PFSK-1 (cell line): ENCODE measurements at regions not wholly inside any gene's neighbourhood (a gene's known extent, or its start where the extent isn't known, plus 50 kb on each side); places are given as distances from the start of the nearest gene placed in this dataset.

Experiments used
- FOXP2 ChIP-seq: optimal IDR thresholded peaks from 2 replicates; pipeline ENCODE3; 2011; ENCODE audit warnings: borderline replicate concordance, control low read depth, inconsistent platforms; ENCODE audit not compliant: insufficient read depth; ENCODE audit errors: extremely low read length, extremely low read depth
- POLR2AphosphoS5 ChIP-seq: IDR thresholded peaks from 2 replicates; pipeline ENCODE4 v1.6.1; 2012; ENCODE audit warnings: low read depth, mild to moderate bottlenecking, control low read depth, low read length, moderate library complexity
- REST ChIP-seq, 2 experiments: IDR thresholded peaks; 2 replicates each; pipeline versions ENCODE4 v1.6.1 to v1.8.0; 2011 to 2012; ENCODE audit warnings: low read depth in 2 of 2, low read length in 2 of 2, control low read depth in 1 of 2, inconsistent platforms in 1 of 2, mild to moderate bottlenecking in 1 of 2, moderate library complexity in 1 of 2; ENCODE audit not compliant: insufficient read depth in 1 of 2
- SIN3A ChIP-seq: IDR thresholded peaks from 2 replicates; pipeline ENCODE4 v1.6.1; 2012; ENCODE audit warnings: mild to moderate bottlenecking, low read length, moderate library complexity, borderline replicate concordance; ENCODE audit not compliant: insufficient read depth
- TAF1 ChIP-seq: IDR thresholded peaks from 2 replicates; pipeline ENCODE4 v1.6.1; 2012; ENCODE audit warnings: low read length, control low read depth, borderline replicate concordance; ENCODE audit not compliant: insufficient read depth

DNA sequence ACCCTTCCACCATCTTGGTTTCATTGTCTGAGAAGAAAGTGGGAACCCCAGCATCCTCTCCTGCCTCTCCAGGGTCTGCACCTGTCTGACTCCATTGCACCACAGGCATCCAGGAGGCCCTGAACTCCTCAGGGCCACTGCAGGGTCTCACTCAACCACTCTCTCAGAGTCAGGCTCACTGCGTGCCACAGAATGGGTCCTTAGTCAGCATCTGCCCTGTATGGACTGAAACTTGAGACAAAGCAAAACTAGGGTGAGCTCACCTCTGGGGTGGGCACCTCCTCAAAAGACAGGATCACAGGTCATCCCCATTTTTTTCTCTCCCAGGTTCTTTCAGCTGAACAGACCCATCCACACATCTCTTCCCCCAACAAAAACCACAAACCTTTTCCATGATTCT lies 59.2 kb upstream of the CPEB4 start:
- no peak for TF ChIP-seq REST (IDR thresholded peaks at IDR 0.05; ENCODE audit: insufficient read depth in 1 of 2, low read depth in 2 of 2, low read length in 2 of 2)
- TF ChIP-seq SIN3A = no peak

- TF ChIP-seq TAF1 (no peak), FOXP2 (peak; percentile 59)
These were observed 58.3 kb upstream of the CPEB4 start for GRCh38 chr5:173829826-173830225.

GRCh38 chr5:173830421-173830820 lies 57.7 kb upstream of the CPEB4 start:
- TF ChIP-seq FOXP2 = no peak
- TF ChIP-seq SIN3A = no peak
- TF ChIP-seq TAF1 = no peak
- TF ChIP-seq POLR2AphosphoS5 = no peak
- no peak for TF ChIP-seq REST (IDR thresholded peaks at IDR 0.05; ENCODE audit: insufficient read depth in 1 of 2, low read depth in 2 of 2, low read length in 2 of 2)

DNA sequence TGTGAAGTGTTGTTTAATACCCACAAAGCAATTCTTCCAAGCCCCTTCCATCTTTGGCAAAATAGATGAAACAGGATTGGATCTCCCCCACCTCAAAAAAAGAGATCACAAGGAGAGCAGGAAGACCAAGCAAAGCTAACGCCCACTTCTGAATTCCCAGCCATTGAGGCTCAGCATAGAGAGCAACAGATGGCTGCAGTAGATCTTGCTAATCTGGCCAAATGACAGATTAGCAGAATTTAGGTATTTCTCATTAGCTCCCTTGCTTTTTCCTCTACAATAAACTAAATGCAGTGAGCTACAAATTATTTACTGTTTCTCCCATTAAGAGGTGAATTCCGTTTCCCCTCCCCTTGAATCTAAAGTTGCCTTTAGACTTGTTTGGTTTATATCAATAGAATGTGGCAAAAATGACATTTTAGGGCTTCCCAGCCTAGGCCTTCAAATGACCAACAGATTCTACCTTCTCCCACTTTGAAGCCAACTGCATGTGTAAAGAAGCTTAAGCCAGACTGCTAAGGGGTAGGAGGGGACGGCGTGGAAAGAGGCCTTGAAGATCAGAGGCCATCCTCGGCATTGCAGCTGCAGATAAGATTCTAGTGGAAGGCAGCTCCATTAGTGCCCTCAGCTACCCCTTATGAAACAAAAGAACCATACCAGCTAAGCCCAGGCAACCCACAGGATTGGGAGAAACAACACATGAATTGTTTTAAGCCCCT lies 56.8 kb upstream of the CPEB4 start:
- TF ChIP-seq FOXP2 (no peak), REST (IDR thresholded peaks at IDR 0.05; ENCODE audit: insufficient read depth in 1 of 2, low read depth in 2 of 2, low read length in 2 of 2) (no peak), POLR2AphosphoS5 (no peak), SIN3A (no peak), TAF1 (no peak)

- no peak for TF ChIP-seq TAF1
- no peak for TF ChIP-seq SIN3A
These were observed 55.8 kb upstream of the CPEB4 start for GRCh38 chr5:173832386-173832785.

DNA sequence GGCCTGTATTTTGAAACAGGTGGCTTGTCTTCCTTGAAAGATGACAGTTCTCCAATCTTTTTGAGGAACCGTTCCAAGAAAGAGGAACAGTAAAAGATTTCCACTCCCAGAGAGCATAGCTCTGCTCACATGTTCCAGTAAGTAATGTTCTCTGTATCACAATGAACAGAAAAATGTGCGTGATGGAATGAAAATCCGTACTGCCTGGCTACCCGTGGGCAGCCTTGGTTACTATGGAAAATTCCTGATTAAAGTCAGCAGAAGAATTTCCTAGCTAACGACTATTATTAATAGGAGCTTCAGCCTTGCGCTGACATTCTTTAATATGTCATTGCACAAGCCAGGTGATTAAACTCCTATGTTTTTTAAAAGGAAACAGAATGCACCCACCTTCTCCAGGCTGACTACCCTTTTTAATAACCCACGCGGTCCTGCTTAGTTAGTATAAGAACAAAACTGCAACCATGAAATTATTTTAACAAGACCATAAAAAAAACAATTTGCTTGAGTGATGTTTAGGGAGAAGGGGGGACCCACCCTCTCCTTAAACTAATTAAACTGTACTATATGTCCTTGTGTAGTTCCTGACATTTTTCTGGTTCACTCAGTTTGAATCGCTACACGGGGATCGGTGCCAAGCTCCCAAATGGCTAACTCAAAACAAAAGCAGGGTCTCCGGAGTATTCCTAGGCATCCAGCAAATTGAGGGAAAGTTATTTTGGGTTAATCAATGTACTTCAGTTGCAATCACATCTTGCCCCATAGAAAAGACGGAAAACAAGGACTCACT lies 54.8 kb upstream of the CPEB4 start:
- TF ChIP-seq POLR2AphosphoS5 = no peak
- TF ChIP-seq FOXP2 = no peak
- TF ChIP-seq TAF1 = no peak
- no peak for TF ChIP-seq SIN3A
- no peak for TF ChIP-seq REST (IDR thresholded peaks at IDR 0.05; ENCODE audit: insufficient read depth in 1 of 2, low read depth in 2 of 2, low read length in 2 of 2)
